Fibroblast of the conjunctiva (primary cell): ENCODE measurements at regions not wholly inside any gene's neighbourhood (a gene's known extent, or its start where the extent isn't known, plus 50 kb on each side); places are given as distances from the start of the nearest gene placed in this dataset.

Source experiments
- DNase-seq: peaks from one replicate; pipeline ENCODE4 v3.0.0-alpha.2; 2010; ENCODE audit warnings: low read depth

DNA sequence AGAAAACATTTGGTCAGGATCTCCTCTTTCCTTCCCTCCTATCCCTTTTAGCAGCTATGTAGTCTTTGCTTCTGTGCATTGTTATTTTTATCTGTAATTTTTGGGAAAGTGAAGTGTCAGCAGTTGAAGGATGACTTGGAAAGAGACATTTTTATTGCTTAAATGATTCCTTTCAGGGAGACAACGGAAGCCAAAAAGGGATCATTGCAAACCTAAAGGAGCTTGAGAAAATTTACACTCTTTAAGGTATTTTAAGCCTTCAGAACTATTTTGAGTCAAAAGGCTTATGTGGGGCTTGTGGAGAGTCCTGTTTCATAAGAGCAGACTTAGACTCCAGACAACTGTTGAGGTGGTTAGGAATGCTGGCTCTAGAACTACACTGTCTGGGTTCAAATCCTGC is 281.6 kb downstream of the KIF4B start:
- DNase-seq, result no peak

DNA sequence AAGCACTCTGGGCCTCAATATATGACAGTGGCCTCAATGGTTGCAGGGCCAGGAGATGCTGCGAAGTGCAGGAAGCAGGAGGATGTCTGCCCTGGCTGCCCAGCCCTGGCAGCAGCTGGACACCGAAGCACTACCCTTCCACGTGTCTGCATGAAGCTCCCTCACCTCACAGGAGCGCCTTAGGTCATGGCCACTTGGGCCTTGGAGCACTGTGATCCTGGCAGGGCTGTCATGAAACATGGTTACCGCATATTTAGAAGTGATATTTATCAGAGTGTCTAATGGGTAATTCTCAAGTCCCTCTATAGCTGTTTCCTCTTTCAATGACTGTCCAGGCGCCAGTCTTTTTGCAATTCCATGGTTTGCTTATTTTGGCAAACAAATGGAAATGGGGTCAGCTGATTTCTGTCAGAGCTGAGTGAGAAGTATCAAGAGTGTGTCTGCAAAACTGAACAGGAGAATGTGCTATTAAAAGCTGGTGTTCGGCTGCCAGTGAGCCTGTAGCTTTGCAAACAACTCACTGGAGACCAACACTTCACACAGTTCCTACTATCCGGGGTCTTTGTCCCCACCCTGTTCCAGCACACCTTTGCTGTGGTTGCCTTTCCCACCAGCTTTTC is 285.9 kb downstream of the KIF4B start:
- no peak for DNase-seq

DNA sequence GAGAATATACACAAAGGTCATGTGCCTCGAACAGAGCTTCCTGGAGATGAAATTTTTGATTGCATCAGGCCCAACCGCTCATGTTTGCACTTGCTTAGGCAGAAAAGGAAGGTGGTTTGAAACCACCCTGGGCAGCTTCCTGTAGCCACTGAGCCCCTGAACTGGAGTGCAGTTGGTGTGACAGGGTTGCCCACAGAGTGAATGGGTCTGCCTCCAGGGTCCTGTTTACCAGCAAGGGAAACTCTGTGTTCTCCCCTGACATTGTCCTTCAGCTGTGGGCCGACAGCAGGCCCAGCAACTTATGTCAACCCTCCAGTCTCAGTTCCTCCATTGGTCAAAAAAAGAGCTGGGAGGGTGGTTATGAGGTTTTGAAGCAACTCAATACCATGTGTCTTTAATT is 289.6 kb downstream of the KIF4B start:
- no peak for DNase-seq

- no peak for DNase-seq
Measured at GRCh38 chr5:155307229-155307628, 293.7 kb downstream of the KIF4B start.

- no peak for DNase-seq
Measured at GRCh38 chr5:155308289-155308688, 294.7 kb downstream of the KIF4B start.

- no peak for DNase-seq
Measured at GRCh38 chr5:155309021-155309746, 295.6 kb downstream of the KIF4B start.

GRCh38 chr5:155311721-155312120 is 298.2 kb downstream of the KIF4B start:
- no peak for DNase-seq

GRCh38 chr5:155313518-155313917 is 300.0 kb downstream of the KIF4B start:
- DNase-seq, result no peak

- DNase-seq, result no peak
Measured at GRCh38 chr5:155316070-155316714, 302.6 kb downstream of the KIF4B start.

DNA sequence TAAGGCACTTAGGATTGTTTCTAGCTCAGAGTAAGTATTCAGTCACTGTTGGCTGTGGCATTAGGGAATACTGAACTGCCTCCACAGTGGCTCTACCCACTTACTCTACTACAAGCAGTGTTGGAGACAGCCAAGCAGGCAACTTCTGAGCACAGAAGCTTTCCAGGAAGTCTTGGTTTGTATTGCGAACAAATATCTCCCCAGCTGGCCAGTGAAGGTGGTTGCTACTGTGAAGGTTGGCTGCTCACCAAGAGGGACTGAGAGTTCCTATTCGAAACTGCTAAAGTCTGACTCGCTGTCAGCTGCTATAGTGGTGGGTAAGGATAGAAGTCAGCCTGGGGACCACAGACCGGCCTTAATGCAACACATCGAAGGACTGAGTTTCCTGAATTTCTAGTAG is 319.1 kb downstream of the KIF4B start:
- no peak for DNase-seq

DNA sequence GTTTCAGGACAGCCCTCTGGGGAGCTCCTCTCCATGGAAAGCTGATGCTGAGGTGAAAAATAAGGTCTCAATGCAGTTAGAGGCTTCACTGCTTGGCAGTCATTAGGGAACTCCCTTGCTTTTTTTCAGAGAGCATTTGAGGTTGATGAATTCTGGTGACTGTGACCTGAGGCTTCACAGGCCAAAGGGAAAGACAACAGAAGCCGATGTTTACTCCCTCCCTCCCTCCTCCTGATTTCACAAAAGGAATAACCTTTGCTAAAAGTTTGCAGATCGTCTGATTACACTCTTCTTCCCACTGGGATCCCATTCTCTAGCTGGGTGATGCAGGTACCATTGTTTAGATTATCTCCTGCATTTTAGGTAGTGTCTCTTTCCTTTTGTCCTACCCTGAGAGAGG is 329.4 kb downstream of the KIF4B start:
- DNase-seq, result no peak

DNA sequence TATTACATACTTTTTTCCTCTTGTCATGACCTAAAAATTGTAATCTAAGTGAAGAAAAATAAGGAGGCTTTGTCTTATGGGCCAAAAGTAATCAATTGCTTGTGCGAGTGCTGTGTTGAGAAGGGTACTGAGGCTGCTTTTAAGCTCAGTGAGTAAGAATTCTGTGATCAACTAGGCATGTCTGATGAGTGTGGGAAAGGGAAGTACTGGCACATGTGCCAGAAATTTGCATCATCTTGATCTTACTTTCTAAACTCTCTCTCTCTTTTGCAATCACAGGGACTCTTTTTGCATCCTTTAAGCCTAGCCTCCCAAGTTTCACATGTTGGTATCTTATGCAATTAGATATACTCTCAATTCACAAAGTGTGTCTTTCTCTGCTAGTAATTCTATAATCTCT is 329.9 kb downstream of the KIF4B start:
- DNase-seq, result no peak

- DNase-seq, result no peak
Measured at GRCh38 chr5:155353231-155353630, 339.7 kb downstream of the KIF4B start.

- DNase-seq, result no peak
Measured at GRCh38 chr5:155366096-155366495, 352.5 kb downstream of the KIF4B start.

GRCh38 chr5:155367841-155368240 is 354.3 kb downstream of the KIF4B start:
- DNase-seq, result no peak

- no peak for DNase-seq
Measured at GRCh38 chr5:155368490-155368889, 354.9 kb downstream of the KIF4B start.

DNA sequence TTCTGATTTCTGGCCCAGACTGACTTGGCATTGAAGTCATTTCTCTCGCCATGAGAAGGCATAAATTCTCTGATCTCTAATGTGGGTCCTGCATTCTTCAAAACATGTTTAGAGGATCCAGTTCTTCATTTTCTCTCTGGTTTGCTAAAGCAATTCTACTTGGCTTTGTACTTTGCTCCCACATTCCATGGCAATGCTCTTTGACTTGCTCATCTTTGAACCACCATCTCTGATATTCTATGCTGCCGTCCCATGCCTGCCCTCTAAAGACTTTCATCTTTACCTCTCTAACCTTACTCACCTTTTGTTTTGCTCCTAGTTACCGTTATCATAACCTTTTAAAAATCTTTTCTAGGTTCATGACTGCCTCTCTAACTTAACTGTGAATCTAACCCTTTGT is 366.9 kb downstream of the KIF4B start:
- no peak for DNase-seq

DNA sequence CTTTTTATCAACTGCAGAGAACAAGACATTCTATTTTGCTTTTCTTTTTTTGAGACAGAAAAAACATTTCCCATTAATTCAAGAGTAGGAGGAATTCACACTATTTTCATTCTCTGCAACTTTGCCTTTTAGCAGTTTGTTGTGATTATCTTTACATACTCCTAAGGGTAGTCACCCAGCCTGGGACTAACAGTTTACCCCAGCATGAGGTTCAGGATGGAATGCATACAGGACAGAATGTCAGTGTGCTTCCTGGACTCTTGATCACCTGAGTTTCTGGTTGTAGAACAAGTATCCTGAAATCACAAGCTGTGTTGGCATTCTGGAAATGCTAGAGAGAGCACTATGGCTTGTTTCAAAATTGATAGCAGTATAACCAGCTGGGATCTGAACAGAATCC is 368.1 kb downstream of the KIF4B start:
- DNase-seq, result no peak

DNA sequence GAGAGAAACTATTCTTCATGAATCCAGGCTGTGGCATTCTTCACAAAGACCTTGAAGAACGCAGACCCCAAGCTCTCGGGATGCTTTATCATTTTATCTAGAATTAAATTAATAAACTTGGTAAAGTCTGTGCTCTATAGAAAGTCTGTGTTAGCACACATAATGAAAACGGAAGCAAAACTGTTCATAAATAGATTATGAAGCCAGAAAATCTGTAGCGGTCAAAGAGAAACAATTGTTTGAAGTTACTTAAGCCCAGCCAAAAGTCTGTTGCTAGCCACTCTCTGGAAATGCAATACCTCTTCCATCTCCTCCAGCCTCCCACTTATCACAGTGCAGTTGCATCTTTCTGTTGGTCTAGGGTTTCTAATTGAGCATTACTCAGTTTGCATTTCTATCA is 375.9 kb downstream of the KIF4B start:
- DNase-seq, result no peak

GRCh38 chr5:155394727-155395126 is 381.2 kb downstream of the KIF4B start:
- no peak for DNase-seq

GRCh38 chr5:155402927-155403640 is 389.5 kb downstream of the KIF4B start:
- no peak for DNase-seq

GRCh38 chr5:155406815-155407214 is 393.3 kb downstream of the KIF4B start:
- no peak for DNase-seq

GRCh38 chr5:155408465-155408864 is 394.9 kb downstream of the KIF4B start:
- no peak for DNase-seq
